ENCODE measurements at regions not wholly inside any gene's neighbourhood (a gene's known extent, or its start where the extent isn't known, plus 50 kb on each side); places are given as distances from the start of the nearest gene placed in this dataset.

DNA sequence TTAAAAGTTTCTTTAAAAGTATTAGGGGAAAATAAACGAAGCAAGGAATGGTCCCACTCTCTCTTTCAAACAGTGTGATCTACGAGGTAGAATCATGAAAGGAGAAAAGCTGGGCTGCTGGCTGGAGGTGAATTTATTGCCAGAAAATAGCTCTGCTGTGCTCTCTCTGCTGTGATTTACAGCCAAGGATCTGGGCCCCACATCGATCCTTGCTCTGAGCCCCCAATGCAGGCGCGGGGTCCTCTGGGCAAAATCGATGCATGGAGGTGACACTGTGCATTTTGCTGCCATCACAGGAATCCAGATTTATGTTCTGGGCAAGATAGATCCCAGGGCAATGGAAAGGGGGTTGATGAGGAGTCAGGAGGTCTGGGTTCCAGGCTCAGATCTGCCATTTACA lies 91.0 kb upstream of the GPR26 start:
- no peak for DNase-seq (ENCODE audit: low read depth)

DNA sequence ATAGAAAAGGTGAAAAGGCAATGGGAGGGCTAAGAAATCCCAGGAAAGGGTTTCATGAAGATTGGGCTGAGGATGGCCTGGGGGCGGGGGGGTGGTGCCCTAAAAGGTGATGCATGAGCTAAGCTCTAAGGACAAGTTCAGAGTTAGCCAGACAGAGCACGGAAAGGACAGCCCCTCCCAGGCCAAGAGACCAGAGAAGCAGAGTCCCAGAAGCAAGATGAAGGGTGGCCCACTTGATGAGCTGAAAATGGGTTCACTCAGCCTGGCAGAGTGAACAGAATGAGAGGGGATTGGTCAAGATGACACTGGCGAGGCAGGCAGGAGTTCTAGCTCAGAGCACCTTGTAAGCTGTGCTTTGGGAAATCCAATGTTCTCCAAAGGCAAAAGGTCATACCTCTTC lies 89.4 kb upstream of the GPR26 start:
- DNase-seq (ENCODE audit: low read depth), result no peak

DNA sequence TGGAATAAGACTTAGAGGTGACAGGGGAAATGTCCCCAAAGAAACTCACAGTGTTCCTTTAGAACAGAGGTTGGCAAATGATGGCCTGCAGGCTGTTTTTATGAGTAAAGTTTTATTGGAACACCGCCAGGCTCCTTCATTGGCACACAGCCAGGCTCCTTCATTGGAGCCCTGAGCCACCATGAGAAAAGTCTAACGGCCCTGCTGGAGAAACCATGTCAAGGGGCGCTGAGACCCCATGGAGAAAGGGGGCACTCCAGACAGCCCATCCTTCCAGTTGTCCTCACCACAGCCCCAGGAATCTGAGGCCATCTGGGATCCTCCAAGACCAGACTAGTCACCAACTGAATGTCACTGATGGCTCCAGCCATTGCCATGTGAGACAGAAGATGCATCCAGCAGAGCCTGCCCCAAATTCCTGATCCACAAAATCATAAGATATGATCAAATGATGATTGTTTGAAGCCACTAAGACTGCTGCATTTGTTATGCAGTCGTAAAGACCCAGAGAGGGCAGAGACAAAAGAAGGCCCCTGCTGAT lies 88.2 kb upstream of the GPR26 start:
- no peak for DNase-seq (ENCODE audit: low read depth)

DNA sequence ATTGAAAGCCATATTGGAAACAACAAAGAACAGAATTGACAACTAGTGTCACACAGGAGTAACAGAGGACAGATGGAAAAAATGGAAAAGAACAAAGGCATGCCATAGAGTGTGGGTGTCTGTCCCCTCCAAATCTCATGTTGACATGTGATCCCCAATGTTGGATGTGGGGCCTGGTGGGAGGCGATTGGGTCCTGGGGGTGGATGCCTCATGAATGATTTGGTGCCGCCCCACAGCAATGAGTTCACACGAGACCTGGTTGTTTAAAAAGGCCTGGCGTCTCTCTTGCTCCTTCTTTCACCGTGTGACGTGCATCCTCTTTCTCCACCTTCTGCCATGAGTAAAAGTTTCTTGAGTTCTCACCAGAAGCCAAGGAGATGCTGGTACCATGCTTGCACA lies 87.4 kb upstream of the GPR26 start:
- no peak for DNase-seq (ENCODE audit: low read depth)

DNA sequence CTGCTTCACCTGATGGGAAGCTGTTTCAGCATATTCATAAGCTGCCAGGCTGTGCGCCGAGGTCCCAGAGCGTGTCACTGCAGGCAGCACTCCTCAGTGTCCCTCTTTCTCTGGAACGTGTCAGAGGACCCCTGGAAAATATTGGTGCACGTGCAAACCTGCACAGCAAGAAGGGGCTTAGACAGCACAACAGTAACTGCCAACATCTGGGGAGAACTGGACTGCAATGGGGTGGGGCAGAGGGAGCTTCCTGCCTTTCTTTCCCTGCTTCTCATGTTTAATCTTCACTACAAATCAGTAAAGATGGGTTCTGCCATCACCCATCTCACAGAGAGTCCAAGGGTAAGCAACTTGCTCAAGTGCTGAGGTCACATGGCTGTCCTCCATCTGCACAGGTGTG lies 86.5 kb upstream of the GPR26 start:
- DNase-seq (ENCODE audit: low read depth), result no peak

DNA sequence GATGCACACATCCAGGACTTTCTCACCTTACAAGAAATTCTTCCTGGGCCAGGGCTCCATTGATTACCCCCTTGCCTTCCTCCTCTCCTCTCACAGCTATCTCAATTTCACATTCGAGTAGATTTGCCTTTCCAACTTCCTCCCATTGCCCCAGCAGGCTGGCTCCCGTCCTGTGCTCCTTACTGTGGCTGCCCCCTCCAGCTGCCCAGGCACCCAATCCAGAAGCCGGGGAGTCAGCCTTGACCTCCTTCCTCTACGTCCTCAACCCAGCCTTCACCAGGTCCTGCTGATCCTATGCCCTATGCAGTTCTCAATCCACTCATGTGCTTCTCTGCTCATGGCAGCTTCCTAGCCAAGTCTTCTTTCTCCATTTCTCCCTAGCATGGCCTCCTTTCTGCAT lies 85.7 kb upstream of the GPR26 start:
- no peak for DNase-seq (ENCODE audit: low read depth)

DNA sequence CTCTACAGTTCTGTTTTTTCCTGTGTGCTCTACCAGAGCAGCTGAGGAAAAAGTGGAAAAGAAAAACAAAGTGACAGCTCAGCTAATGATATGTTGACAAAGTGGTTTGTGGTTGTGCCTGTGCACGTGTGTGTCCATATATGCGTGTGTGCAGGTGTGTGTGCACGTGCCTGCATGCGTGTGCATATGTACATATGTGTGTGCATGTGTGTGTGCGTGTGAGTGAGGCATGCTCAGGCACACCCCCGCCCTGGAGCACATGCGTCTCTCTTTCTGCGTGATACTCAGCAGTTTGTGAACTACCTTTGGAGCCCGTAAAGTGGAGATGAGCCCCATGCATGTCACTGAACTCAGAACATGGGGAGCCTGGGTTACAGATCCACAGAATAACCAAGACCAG lies 84.5 kb upstream of the GPR26 start:
- DNase-seq (ENCODE audit: low read depth), result no peak

DNA sequence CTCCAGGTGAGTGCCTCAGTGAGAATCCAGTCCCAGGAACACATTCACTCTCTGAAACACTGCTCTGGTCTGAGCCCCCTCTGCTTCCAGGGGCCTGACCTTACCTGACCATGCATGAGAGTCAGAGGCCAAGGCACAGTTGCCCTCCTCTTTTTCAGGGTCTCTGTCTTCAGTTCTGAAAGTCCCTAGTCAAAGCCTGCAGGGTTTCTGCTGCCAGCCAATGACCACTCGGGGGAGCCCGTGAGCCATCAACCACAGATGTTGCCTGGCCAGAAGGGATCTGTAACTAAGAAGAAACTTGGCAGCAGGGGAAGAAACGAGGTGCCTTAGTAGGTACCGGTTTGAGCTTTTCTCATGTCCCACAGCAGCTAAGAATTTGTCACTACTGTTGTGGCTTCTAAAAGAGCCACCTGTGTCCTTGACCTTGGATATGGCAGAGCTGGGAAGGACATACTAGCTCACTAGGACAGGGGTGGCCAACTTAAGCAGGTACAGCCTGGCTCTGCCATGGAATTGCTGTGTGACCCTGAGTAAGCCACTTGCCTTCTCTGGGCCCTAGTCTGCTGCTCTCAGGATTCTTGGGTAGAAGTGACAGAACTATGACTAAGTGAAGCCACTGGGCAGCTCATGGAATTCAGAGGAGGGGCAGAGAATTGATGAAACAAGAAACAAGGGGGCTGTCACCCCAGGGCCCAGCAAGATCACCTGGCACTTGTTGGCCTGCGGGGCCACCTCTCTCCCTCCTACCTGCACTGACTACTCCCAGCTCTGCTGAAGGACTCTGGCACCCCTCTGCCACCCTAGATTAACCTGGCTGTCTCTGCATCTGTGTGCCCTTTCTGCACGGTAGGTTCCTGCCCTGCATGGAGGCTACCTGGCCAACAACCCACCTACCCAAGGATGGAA lies 83.8 kb upstream of the GPR26 start:
- peak; percentile 37 for DNase-seq (ENCODE audit: low read depth)

DNA sequence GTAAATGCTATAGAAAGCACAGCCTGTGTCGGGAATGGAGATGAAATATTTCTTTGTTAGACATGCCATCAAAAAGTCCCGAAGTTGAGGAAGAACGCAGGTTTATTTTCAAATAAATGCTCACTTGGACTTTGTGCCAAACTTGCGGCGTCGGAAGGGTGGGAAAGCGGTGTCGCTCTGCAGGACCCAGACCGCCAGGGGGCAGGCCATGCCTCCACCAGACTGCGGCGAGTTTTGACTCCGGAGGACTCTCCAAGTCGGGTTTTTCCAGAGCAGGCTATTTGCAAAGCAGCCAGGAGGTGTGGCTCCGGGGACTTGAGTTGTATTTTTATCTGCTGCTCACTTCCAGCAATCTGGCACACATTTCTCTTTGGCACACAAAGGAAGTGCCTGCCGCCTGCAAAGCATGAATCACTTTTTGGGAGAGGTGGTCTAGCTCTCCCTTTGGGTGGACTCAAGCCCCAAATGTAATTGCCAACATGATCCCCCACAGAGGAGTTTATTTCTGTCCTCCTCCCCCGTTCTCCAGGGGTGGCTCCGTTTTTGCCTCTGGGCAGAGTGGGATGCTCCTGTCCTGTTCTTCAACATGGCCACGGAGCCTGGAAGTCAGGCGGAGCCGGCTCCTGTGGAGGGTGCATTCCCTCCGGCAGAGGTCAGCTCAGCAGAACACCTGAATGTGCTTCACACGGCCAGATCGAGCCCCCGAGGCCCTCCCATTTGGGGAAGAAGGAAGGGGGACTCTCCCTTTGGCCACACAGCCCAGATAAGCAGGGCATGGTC lies 82.3 kb upstream of the GPR26 start:
- peak; percentile 67 for DNase-seq (ENCODE audit: low read depth)

DNA sequence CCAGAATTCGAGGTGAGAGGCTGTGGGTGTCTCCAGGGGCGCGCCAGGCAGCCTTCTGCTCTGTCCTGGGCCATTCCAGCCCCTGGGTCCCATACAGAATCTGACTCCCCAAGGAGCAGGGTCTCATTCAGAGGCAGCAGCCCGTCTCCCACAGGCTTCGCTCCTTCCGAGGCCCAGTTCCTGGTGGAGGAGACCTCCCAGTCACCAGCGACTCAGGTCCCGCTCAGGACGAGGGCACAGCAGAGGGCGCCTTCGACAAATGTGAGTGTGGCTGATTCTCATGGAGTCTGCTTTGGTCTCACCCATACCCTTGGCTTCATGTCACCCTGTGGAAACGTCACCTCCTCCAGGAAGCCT lies 81.8 kb upstream of the GPR26 start:
- DNase-seq (ENCODE audit: low read depth), result no peak

DNA sequence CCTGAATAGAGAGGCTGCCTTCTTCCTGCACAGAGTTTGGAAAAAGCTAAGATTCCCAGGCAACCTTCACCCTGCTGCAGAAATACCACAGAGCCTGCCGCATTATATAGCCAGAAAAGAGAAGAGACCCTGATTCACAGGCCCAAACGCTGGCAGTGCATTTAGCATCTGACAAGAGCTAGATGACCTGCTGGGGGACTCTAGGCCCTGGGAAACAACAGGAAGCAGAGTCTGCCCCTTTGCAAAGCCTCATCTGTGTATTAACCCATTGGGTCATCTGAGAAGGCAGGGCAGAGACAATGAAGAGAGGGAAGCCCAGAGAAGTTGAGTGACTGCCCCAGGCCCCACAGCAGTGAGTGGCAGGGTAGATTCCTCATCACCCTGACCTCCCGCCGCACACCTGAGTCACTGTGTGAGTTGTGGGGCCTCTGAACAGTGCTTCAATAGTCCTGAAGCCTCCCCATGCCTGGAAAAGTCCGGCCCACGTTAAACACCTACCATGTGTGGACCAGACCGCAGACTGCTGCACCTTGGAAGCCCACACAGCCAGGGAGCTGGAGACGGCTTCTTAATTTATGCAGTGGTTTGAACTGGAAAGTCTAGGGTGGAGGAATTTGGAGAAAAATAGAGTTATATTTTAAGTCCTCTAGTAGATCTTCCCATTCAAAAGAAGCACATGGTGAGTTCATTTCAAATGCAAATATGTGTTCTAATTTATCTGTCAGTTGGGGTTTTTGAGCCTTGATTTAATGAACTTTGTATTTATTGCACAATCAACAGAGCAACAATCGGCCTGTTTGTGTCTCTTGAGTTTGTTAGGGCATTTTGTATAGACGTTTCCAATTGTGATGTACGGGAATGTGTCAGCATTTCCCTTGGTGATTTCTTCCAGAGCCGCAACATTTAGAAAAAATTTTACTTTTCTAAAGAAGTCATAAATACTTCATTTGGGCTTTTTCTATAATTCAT lies 80.4 kb upstream of the GPR26 start:
- DNase-seq (ENCODE audit: low read depth), result no peak

DNA sequence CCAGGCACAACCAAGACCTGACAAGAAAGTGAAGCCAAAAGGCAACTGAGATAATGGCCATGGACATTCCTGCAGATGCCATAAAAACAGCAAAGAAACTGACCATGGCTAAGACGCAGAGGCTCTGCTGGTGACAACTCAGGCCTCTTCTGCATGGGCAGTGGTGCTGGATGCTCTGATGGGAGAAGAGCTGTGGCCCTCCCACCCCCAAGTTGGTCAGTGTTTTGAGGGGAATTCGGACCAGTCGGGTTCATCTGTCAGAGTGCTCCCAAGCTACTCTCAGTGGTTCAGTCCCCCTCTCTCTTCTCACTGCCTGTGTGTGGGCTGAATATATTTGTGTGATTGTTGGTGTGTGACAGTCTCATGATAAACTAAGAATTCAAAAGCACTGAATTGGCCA lies 79.0 kb upstream of the GPR26 start:
- no peak for DNase-seq (ENCODE audit: low read depth)

DNA sequence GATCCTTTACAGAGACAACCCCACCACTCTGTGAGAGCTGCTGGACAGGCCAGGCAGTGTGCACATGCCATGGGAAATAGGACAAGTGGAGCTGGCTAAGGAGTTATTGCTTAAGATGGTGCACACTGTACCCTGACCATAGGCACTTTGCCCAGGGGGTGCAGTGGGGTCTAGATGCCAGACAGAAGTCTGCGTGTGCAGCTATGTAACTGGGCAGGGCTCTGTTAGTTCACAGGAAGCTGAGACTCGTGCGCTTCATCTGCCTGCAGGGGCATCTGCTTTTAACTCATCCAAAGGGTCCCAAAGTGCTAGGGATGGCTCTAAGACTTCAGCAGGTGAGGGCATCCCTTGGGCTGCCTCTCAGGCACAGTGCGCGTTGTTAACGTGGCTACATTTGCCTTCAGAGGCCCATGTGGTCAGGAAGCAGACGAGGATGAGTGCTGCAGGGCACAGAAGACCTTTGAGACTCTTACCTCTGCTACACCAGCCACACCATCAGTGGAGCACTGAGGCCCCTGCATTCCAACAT lies 77.7 kb upstream of the GPR26 start:
- no peak for DNase-seq (ENCODE audit: low read depth)

DNA sequence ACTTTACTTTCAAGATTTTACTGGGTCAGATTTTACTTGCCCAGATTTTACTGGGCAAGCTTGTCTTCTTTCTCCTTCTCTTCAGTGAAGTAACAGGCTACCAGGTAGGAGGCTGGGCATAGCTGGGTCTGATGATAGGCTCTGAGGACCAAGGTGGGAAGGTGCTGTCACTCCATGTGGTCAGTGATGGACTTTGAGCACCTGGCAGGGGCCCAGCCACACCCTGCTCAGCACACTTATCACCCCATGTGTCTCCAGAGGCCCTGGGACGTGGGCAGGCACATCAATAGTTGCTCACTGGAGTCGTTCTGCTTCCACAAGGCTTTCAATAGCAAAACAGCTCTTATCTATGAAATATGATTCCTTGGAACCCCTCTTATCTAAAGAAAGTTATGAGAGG lies 70.5 kb upstream of the GPR26 start:
- no peak for DNase-seq (ENCODE audit: low read depth)

DNA sequence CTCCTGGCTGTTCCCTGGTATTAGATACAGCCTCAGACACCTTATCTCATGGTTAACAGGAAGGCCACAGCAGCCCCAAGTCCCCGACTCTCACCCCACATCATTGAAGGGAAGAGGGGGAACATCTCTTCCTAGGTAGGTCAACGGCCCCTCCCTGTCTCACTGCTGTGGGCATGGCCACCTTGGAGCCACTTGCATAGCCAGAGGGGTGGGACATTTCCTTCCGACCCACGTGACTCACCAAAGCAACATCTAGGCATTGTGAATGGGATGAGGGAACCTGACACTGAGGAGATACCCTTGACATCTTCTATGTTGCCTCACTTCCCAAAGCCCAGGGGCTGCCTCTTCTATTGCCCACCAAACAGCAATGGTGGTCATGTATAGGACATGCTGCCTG lies 68.5 kb upstream of the GPR26 start:
- no peak for DNase-seq (ENCODE audit: low read depth)

DNA sequence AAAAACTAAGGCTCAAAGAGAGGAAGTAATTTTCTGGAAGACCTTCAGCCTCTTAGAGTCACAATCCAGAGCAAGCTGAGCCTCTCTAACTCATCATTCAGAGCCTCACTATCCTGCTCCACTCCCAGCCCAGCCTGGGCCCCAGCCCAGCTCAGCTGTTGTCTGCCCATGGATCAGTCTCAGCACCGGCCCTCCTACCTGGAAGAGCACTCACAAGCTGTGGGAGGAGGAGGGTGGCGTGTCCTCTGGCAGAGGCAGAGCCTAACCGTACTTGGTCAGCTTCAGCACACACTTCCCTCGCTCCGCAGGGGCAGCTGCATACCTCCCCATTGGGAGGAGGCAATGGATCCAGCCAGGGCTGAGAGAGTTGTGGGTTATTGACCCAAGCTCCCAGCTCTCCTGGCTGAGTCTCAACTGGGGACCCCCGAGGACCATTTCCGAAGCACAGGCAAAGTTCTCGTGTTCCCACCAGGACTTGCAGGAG lies 66.7 kb upstream of the GPR26 start:
- DNase-seq (ENCODE audit: low read depth), result no peak

DNA sequence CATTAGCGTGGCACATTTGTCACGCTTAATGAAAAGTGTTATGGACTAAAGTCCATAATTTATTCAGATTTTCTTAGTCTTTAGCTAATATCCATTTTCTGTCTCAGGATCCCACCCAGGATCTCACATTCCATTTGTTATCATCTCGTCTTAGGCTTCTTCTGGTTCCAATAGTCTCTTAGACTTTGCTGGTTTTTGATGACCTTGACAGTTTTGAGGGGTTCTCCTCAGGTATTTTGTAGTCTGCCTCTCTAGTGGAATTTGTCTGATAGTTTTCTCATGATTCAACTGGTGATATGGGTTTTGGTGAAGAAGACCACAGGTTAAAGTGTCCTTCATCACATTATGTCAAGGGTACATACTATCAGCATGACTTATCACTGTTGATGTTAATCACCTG lies 66.0 kb upstream of the GPR26 start:
- DNase-seq (ENCODE audit: low read depth), result no peak

DNA sequence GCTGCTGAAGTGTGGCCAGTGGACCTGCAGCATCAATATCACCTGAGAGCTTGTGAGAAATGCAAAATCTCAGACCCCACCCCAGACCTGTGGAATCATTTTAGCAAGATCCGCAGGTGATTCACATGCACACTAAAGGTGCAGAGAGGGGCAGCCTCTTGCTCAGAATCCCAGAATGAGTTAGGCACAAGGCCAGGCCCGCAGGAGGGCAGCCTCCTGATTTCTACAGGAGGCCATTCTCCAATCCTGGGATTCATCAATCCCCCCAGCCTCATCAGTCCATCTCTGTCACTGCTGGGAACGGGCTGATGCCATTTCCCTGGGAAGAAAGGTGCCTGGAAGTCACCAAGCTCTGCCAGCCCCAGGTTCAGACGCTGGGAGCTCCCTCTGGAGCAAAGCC lies 63.0 kb upstream of the GPR26 start:
- DNase-seq (ENCODE audit: low read depth), result no peak

DNA sequence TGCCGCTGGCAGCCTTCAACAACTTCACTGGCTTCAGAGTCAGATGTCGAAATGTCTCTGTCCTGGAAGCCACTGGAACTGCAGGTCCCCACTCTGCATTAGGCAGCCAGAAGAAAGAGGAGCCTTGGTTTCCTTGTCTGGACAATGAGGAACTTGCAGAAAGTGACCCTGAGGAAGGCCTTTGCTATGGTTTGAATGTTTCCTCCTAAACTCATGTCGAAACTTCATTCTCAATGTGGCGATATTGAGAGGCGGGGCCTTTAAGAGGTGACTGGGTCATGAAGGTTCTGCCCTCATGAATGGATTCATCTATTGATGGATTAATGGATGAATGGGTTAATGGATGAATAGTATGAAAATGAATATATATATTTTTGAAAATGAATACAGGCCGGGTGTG lies 61.6 kb upstream of the GPR26 start:
- no peak for DNase-seq (ENCODE audit: low read depth)

DNA sequence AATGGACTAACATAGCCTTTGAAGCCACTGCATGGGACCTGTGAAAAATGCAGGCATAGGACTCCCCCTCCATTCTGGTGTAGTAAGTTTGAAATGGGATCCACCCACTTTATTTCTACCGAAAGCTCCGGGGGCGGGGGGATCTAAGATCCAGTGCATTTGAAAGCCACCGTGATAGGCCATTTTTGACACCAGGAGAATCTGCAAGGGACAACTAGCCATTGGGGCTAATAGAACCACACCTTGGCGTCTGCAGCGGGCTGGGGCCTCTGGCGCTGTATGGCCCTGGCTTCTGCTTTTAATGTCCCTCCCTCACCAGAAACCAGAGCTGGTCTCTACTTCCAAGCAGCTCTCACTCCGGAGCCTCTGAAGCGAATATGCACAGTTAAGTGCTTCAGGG lies 60.1 kb upstream of the GPR26 start:
- DNase-seq (ENCODE audit: low read depth), result no peak

DNA sequence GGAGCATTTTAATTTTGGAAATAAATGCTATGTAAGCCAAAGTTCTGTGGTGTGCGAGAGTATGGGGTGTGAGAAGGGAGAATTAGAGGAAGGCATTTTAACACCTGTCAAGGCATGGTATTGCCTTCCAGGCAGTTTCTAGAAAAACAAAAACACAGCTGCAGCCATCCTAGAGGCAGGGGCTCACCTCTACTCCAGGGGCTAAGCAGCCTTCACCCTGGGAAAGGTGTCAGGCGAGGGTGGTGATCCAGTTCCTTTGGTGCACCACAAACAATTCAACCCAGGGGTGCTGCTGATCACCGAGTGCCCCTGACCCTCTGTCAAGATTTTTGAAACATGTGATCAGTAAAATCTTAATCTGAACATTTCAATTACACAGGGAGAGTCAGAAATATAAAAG lies 59.2 kb upstream of the GPR26 start:
- no peak for DNase-seq (ENCODE audit: low read depth)

DNA sequence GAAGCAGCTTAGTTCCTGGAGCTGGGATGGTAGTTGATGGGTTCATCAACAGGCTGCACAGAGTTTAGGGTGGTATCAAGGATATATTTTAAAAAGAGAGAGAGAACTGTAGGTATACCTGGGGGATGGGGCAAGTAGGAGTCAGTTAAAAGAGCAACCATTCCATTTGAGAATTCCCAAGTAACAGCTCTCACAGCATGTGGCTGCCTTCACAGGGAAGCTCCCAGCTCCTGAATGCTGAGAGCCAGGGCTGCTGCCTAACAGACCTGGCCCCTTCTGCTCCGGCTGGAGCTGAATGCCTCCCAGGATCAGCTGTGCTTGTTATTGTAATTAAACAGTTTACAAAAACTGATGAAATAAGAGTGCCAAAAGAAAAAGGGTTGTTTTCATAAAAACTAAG lies 58.8 kb upstream of the GPR26 start:
- no peak for DNase-seq (ENCODE audit: low read depth)
